Lung (tissue), 11 donors: ENCODE measurements at regions not wholly inside any gene's neighbourhood (a gene's known extent, or its start where the extent isn't known, plus 50 kb on each side); places are given as distances from the start of the nearest gene placed in this dataset.

ENCODE experiments used
- ATAC-seq: fragments of 200-7000 bp; cut with Tn5 transposase; one replicate; pipeline ENCODE4 v1.9.1; 2020; ENCODE audit warnings: moderate number of reproducible peaks; ENCODE audit not compliant: insufficient read depth, low FRiP score
- DNase-seq, 3 donors: peaks; one replicate each; pipeline ENCODE4 v3.0.0-alpha.2; 2013 to 2017
- H3K27ac ChIP-seq, 2 donors: one replicate each; pipeline ENCODE4 v1.5.1; 2013; ENCODE audit warnings: mild to moderate bottlenecking in 2 of 2, moderate library complexity in 2 of 2, control low read depth in 1 of 2, inconsistent platforms in 1 of 2, low read depth in 1 of 2, low read length in 1 of 2
- H3K27me3 ChIP-seq, 3 donors: one replicate each; pipeline ENCODE4 v1.5.1; 2013; ENCODE audit warnings: low read length in 2 of 3; ENCODE audit not compliant: control insufficient read depth in 3 of 3, insufficient read depth in 3 of 3
- H3K36me3 ChIP-seq, 4 donors: one replicate each; pipeline ENCODE4 v1.5.1; 2013; ENCODE audit warnings: low read length in 4 of 4, mild to moderate bottlenecking in 1 of 4, moderate library complexity in 1 of 4; ENCODE audit not compliant: control insufficient read depth in 4 of 4, insufficient read depth in 4 of 4
- H3K4me1 ChIP-seq, 5 donors: one replicate each; pipeline ENCODE4 v1.5.1; 2013; ENCODE audit warnings: low read length in 5 of 5, mild to moderate bottlenecking in 2 of 5, moderate library complexity in 1 of 5; ENCODE audit not compliant: control insufficient read depth in 5 of 5, insufficient read depth in 5 of 5
- H3K4me3 ChIP-seq: one replicate; pipeline ENCODE4 v1.5.1; 2013; ENCODE audit warnings: mild to moderate bottlenecking, control low read depth, moderate library complexity
- H3K9ac ChIP-seq, 2 donors: one replicate each; pipeline ENCODE4 v1.5.1; 2013; ENCODE audit warnings: low read length in 2 of 2, control low read depth in 1 of 2; ENCODE audit not compliant: insufficient read depth in 1 of 2
- H3K9me3 ChIP-seq, 4 donors: one replicate each; pipeline ENCODE4 v1.5.1; 2013; ENCODE audit warnings: low read length in 3 of 4, mild to moderate bottlenecking in 1 of 4, moderate library complexity in 1 of 4; ENCODE audit not compliant: control insufficient read depth in 4 of 4, insufficient read depth in 3 of 4
- CTCF ChIP-seq: IDR thresholded peaks from 2 replicates; pipeline ENCODE4 v1.5.1; 2012; ENCODE audit warnings: mild to moderate bottlenecking; ENCODE audit errors: control extremely low read depth, extremely low read depth
- WGBS, 2 donors: extraction: QIAGEN DNeasy Blood & Tissue Kit; methylation state at CpG; one replicate each; pipeline ENCODE4 v1.1.7; 2013; 5-methylcytosine and 5-hydroxymethylcytosine counted together
- donor health status: control.
- donor health status: control.
- donor health status: Bipolar disorder and iron deficiency.
- donor health status: healthy.
- donor health status: DM: yes; HTN: yes; CAD: no.

GRCh38 chr1:60228041-60228491 lies 154.5 kb upstream of the C1orf87 start:
- Histone ChIP-seq H3K9ac (no peak overlapping the region), H3K4me3 (no peak overlapping the region), H3K27me3 (no peaks in the 10 kb centered on the region), H3K27ac (no peak overlapping the region), H3K4me1 (peaks cover 0 to 5% (median 0%) of the 10 kb centered on the region in 5 donors), H3K36me3 (no peaks in the 10 kb centered on the region), H3K9me3 (no peaks in the 10 kb centered on the region)
- no peak for TF ChIP-seq CTCF
- ATAC-seq: no peak
- no peak for DNase-seq
- 89 to 93% methylated on average over 1 of the region's 1 CpG for WGBS, 2 donors

DNA sequence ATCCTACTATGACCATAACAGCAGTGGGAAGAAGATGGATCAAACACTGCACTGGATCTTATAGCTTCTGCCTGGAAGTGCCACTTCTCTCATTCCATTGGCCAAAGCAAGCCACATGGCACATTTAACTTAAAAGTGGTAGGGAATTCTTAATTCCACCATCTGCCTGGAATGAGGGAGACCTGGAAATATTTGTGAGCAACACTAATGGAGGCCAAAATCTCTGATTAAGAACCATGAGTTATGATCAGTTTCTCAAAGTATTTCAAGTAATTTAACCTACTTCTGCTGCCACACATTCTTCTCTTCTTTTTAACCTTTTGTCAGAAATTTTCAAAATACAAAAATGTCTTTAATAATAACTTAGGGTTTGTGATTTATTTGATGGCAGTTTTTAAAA lies 154.0 kb upstream of the C1orf87 start:
- TF ChIP-seq CTCF: no peak
- H3K36me3 ChIP-seq: no peaks in the 10 kb centered on the region

GRCh38 chr1:60225486-60225885 lies 151.9 kb upstream of the C1orf87 start:
- DNase-seq: no peak
- H3K4me3 ChIP-seq: no peak overlapping the region
- H3K9ac ChIP-seq: no peak overlapping the region
- H3K4me1 ChIP-seq: peaks cover 0 to 9% (median 2%) of the 10 kb centered on the region in 5 donors
- 69 to 84% methylated on average over 3 of the region's 3 CpGs for WGBS, 2 donors
- H3K36me3 ChIP-seq: no peaks in the 10 kb centered on the region
- no peak for ATAC-seq
- H3K27ac ChIP-seq: no peak overlapping the region
- H3K27me3 ChIP-seq: no peaks in the 10 kb centered on the region
- no peak for TF ChIP-seq CTCF
- no peaks in the 10 kb centered on the region for H3K9me3 ChIP-seq

More for the DNA sequence above, 154.0 kb upstream of the C1orf87 start:
- Histone ChIP-seq H3K9me3 (no peaks in the 10 kb centered on the region), H3K27me3 (no peaks in the 10 kb centered on the region), H3K4me1 (peaks cover 0 to 9% (median 2%) of the 10 kb centered on the region in 5 donors), H3K27ac (no peak overlapping the region), H3K9ac (no peak overlapping the region), H3K4me3 (no peak overlapping the region)
- DNase-seq: no peak
- ATAC-seq: no peak

- no peak for ATAC-seq
- WGBS, 2 donors: 87 to 93% methylated on average over 3 of the region's 3 CpGs
- H3K4me1 ChIP-seq: peaks cover 0 to 9% (median 2%) of the 10 kb centered on the region in 5 donors
- no peak overlapping the region for H3K9ac ChIP-seq
- no peak for DNase-seq
- no peak for TF ChIP-seq CTCF
- H3K9me3 ChIP-seq: no peaks in the 10 kb centered on the region
- H3K36me3 ChIP-seq: no peaks in the 10 kb centered on the region
- no peak overlapping the region for H3K27ac ChIP-seq
- H3K4me3 ChIP-seq: no peak overlapping the region
- H3K27me3 ChIP-seq: no peaks in the 10 kb centered on the region
Measured at GRCh38 chr1:60224523-60224922, 151.0 kb upstream of the C1orf87 start.
